ENCODE measurements at regions not wholly inside any gene's neighbourhood (a gene's known extent, or its start where the extent isn't known, plus 50 kb on each side); places are given as distances from the start of the nearest gene placed in this dataset.

GRCh38 chr5:174306345-174307030, 261.0 kb downstream of the NSG2 start:
- TF ChIP-seq, protein P1, sequence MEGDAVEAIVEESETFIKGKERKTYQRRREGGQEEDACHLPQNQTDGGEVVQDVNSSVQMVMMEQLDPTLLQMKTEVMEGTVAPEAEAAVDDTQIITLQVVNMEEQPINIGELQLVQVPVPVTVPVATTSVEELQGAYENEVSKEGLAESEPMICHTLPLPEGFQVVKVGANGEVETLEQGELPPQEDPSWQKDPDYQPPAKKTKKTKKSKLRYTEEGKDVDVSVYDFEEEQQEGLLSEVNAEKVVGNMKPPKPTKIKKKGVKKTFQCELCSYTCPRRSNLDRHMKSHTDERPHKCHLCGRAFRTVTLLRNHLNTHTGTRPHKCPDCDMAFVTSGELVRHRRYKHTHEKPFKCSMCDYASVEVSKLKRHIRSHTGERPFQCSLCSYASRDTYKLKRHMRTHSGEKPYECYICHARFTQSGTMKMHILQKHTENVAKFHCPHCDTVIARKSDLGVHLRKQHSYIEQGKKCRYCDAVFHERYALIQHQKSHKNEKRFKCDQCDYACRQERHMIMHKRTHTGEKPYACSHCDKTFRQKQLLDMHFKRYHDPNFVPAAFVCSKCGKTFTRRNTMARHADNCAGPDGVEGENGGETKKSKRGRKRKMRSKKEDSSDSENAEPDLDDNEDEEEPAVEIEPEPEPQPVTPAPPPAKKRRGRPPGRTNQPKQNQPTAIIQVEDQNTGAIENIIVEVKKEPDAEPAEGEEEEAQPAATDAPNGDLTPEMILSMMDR (IDR thresholded peaks at IDR 0.05), result no peak
- no peak for TF ChIP-seq POLR2A (IDR thresholded peaks at IDR 0.05)
- TF ChIP-seq POLR2AphosphoS5 (IDR thresholded peaks at IDR 0.05; ENCODE audit: insufficient read depth in 1 of 2, low read depth in 1 of 2), result no peak
